NCI-H1048 (cell line): ENCODE measurements at regions not wholly inside any gene's neighbourhood (a gene's known extent, or its start where the extent isn't known, plus 50 kb on each side); places are given as distances from the start of the nearest gene placed in this dataset.
"Not testable (repeated sequence)": the region's sequence is repeated elsewhere in the genome, so short reads cannot be mapped to it uniquely, and the experiment has no call there.

ENCODE experiments used
- DNase-seq: peaks from one replicate; lab custom pipeline; 2025; lab: John Stamatoyannopoulos, UW

GRCh38 chr15:53213336-53213735 lies 423.2 kb upstream of the ONECUT1 start:
- no peak for DNase-seq

GRCh38 chr15:53212785-53213184 lies 422.6 kb upstream of the ONECUT1 start:
- no peak for DNase-seq

- no peak for DNase-seq
Measured at GRCh38 chr15:53210653-53211052, 420.5 kb upstream of the ONECUT1 start.

DNA sequence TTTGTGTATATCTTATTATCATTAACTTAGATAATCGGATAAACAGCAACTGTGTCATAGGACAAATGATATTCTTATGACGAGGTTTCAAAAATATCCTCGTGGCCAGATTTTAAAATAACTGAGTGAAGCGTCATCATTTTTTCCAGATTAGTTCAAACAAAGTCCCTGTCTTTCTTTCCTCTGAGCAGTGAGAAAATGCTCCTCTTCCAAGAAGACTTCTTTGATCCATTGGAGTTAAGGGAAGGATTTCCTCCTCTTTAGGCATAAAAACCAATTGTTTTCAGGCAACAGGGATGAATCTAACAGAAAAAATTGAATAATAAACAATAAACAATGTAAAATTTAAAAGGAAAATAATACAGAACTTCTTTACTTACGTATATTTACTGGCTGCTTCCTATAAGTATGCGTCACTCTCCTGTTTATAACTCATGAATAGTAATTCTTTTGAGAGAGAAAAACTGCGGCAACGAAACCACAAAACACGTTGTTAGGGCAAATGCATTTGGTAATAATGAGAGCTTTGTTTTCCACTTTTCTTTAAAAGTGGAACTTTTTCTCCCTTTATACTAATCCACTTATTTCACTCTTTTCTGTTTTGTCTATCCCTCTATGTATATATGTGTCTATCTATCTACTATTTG lies 419.4 kb upstream of the ONECUT1 start:
- DNase-seq = no peak

DNA sequence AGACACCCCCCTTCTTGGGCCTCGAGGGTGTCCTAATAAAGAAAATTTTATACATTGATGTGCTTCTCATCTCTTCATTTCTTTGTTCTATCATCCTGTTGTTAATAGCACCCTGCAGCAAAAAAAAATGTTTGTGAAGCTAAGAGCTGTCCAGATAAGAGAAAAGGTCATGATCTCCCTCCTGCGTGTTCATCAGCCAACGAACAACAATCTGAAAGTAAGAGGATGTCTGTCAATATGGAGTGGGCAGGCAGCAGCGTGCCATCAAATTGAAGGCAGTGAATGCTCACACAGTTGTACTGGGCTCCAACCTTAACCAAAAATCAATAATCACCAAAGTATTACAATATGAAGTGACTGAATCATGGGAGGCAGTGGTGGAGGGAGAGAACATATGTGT lies 418.6 kb upstream of the ONECUT1 start:
- no peak for DNase-seq

- no peak for DNase-seq
Measured at GRCh38 chr15:53203454-53203853, 413.3 kb upstream of the ONECUT1 start.

GRCh38 chr15:53202876-53203275 lies 412.7 kb upstream of the ONECUT1 start:
- no peak for DNase-seq

GRCh38 chr15:53197426-53197839 lies 407.3 kb upstream of the ONECUT1 start:
- no peak for DNase-seq

GRCh38 chr15:53196788-53197187 lies 406.7 kb upstream of the ONECUT1 start:
- no peak for DNase-seq

GRCh38 chr15:53196242-53196641 lies 406.1 kb upstream of the ONECUT1 start:
- DNase-seq = no peak

DNA sequence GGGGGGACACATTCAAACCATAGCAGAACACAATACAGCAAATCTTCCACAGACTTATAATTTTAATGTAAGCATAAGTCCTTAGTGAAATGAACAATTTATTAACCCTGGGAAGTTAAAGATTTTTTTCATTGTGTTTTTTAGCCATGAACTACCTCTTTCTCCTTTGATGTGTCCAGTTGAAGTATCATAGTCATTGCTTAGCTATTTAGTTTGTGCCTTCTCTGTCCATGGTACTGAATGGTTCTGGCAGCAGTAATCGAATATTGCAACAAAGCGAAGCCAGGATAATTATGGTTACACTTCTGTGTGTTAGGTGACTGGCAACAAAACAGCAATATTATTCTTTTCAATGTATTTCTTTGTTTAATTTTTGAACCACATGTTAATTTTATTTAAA lies 403.0 kb upstream of the ONECUT1 start:
- DNase-seq = no peak

DNA sequence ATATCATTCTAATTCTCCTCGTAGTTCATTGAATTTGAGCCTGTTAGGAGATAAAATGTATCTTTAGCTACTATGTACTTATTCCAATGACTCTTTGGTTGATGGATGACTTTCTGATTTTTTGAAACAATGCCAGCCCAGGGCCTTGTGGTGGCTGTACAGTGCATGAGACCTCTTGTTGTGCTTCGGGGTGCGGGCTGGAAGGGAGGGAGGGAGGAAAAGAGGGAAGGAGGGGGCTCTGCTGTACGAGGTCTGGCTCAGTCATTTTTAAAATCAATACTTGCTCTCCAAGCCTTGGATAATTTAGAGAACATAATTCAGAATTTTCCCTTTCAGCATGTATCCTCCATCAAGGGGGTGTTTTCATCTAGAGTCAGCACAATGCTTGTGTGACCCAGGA lies 399.7 kb upstream of the ONECUT1 start:
- no peak for DNase-seq

GRCh38 chr15:53183449-53183848 lies 393.3 kb upstream of the ONECUT1 start:
- DNase-seq = not testable (repeated sequence)

DNA sequence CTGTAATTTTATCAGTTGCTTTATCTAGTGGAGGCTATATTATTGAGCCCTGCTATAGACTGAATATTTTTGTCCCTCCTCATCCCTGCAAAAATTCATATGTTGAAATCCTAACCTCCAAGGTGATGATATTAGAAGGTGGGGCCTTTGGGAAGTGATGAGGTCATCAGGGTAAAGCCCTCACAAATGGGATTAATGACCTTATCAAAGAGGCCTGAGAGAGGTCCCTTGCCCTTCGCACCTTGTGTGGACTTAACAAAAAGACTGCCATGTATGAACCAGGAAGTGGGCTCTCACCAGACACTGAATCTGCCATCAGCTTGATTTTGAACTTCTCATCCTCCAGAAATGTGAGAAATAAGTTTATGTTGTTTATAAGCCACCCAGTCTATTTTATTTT lies 381.4 kb upstream of the ONECUT1 start:
- no peak for DNase-seq

DNA sequence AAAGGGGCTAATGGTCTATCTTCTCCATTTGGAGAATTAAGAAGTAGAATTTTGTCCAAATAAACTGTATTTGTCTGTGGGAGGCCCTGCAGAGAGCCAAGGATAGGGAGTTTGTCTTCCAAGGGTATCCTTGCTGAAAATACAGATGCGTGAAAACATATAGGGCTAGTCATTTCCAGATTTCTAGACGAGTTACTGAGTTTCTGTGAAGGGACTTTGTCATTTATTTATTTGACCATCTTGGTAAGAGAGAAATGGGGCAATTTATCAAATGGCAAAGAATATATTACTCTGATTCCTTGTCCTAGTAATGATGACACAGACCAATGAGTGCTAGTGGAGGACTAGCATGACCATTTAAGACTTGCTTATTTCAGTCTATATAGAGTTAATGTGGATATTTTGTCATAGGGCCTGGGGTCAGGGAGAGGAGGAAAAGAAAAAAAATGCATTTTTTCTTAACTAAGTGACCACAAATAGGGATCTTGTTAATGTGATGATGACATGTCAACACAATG lies 376.6 kb upstream of the ONECUT1 start:
- DNase-seq = no peak

DNA sequence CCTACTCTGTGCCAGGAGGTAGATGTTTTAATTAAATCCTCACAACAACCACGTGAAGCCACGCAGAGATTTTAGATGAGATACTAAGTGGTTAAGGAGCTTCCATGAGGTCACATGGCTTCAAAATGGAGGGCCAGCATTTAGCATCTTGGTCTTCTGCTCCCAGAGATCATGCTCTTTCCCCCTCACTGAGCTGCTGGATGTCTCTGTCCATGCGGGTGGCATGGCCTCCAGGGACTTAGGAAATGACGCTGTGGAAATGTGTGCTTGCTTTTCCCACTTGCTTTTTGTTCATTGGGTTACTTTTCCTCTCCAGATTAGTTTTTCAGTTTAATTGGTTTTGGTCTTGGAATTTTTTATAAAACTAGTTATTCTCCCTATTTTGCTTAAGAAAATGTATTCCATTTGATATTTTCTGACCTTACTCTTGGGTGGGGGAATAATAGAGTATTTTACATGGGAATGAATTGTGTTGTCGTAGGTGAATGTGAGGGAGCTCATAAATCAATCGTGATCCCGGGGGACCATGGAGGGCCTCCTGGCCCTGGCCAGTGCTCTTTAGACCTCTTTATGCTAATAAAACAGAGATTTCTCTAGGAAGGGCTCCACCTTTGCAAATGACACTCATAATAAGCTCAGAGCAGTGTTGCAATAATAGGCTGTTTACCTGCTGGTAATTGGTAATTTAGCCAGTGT lies 376.0 kb upstream of the ONECUT1 start:
- DNase-seq = no peak

DNA sequence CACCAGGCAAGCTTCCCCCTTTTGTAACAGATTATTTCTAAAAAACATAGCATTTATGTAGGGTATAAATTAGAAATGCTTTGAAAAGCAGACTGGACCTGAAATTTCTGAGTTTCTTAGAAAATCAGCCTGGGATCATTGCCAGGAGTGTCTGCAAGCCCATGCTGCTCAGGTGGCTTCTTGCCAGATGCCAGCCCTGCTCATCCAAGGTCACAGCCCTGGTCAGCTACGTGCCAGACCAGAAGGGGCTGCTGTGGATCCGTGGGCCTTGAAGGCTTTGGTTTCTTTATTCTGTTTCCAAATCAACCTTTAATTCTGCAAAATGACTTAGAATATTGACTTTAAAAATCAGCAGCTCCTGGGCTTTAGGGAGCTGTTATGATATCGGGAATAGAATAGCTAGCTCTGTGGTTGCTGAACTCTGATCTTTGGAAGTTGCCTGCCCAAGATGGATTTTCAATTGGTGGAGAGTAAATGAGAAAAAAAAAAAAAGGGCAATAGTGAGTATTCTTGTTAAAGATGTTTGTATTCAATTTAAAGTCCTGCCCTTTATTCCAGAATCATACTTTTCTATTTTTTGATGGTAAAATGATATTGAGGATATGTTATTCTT lies 370.1 kb upstream of the ONECUT1 start:
- no peak for DNase-seq

DNA sequence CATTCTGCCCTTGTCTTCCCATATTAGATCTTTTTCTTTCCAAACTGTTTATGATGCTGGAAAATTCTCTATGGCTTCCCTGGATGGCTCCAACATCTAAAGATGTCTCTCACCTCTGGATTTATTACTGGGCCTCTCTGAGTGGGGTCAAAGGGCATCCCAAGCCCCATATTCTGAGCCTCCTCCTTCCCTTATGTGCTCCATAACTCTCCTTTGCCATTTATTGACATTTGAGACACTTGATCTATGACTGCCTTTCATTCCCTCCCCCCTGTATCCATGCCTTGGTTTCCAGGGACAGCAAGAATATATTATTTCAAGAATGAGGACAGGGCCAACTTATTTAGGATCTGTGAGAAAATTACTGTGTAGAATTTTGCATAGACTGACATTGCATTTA lies 369.3 kb upstream of the ONECUT1 start:
- no peak for DNase-seq

- DNase-seq = no peak
Measured at GRCh38 chr15:53158995-53159394, 368.9 kb upstream of the ONECUT1 start.

DNA sequence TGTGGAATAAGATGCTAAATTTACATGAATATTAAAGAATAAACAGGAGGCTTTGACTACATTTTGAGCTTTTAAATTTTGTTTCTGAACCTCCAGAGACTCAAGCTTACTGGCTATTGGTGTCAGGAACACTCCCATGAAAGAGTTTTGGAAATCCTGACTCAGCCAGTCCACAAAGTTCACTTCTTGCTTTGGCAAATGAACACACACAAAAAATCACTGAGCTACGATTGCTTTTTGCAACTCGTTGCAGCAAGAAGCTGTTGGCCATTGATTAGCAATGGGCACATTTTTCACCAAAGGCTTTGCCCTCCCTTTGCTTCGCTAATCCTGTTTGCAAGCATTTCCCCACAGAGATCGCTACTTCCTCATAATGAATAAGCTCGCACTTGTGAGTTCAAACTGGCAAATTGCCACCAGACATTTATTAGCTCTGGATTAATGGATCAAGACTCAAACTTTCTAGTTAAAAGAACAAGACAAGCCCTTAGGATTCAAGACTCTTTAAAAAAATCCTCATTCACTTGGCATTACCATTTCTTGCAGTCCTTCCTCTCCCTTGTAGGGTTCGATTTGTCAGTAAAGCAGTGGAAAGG lies 343.2 kb upstream of the ONECUT1 start:
- DNase-seq = no peak

- DNase-seq = no peak
Measured at GRCh38 chr15:53130943-53131342, 340.8 kb upstream of the ONECUT1 start.

DNA sequence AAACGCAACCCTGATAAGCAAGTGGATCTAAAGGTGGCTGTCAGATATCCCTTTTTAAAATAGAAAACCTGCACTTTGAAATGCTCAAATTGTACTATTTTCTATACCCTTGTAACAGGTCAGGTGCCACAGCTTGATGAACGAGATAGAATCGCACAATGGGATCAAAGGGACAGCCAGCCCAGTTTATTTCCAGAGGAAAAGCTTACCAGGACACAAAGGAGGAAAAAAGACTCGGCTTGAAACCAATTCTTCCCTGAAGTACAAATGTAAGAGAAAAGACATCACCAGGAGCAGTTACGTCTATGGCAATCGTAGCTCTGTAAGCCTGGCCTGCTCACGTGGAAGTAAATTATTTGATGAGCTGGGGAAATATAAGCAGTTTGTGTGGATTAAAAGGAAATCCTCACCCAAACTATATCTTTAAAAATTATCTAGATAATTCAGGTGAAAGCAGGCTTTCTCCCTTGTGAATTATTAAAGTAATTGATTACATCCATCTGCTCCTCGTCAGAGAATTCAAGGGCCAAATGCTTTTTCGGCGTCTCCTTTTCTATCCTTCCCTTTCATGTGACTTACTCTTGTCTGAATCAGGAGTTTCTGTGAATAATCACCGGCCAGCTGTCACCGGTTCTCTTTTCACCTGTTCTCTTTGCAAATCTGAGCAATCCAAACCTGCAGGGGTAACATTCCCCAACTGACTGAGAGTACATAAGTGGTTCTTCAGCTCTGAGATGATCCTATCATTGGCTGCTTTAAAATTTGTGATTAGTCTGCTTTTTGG lies 339.2 kb upstream of the ONECUT1 start:
- DNase-seq = no peak
